IPS-20b (cell line): ENCODE measurements at regions not wholly inside any gene's neighbourhood (a gene's known extent, or its start where the extent isn't known, plus 50 kb on each side); places are given as distances from the start of the nearest gene placed in this dataset.

Experiments used
- H3K27ac ChIP-seq: one replicate; pipeline ENCODE4 v1.5.1; 2013; ENCODE audit warnings: low read length
- H3K27me3 ChIP-seq: 2 replicates; pipeline ENCODE4 v1.6.1; 2013; ENCODE audit warnings: mild to moderate bottlenecking, low read length, inconsistent platforms; ENCODE audit not compliant: insufficient read depth
- H3K36me3 ChIP-seq: 2 replicates; pipeline ENCODE4 v1.6.1; 2013; ENCODE audit warnings: low read depth, mild to moderate bottlenecking, inconsistent platforms, low read length, moderate library complexity; ENCODE audit not compliant: insufficient read depth
- H3K4me1 ChIP-seq: 2 replicates; pipeline ENCODE4 v1.6.1; 2013; ENCODE audit warnings: mild to moderate bottlenecking, control low read depth, inconsistent platforms, low read length, moderate library complexity; ENCODE audit not compliant: insufficient read depth
- H3K4me3 ChIP-seq: 2 replicates; pipeline ENCODE4 v1.5.1; 2013; ENCODE audit warnings: mild to moderate bottlenecking, low read length, inconsistent platforms
- H3K9ac ChIP-seq: 2 replicates; pipeline ENCODE4 v1.6.1; 2013; ENCODE audit warnings: low read depth, mild to moderate bottlenecking, inconsistent platforms, low read length, moderate library complexity
- H3K9me3 ChIP-seq: 2 replicates; pipeline ENCODE4 v1.6.1; 2013; ENCODE audit warnings: mild to moderate bottlenecking, low read depth, low read length, inconsistent platforms; ENCODE audit not compliant: insufficient read depth

DNA sequence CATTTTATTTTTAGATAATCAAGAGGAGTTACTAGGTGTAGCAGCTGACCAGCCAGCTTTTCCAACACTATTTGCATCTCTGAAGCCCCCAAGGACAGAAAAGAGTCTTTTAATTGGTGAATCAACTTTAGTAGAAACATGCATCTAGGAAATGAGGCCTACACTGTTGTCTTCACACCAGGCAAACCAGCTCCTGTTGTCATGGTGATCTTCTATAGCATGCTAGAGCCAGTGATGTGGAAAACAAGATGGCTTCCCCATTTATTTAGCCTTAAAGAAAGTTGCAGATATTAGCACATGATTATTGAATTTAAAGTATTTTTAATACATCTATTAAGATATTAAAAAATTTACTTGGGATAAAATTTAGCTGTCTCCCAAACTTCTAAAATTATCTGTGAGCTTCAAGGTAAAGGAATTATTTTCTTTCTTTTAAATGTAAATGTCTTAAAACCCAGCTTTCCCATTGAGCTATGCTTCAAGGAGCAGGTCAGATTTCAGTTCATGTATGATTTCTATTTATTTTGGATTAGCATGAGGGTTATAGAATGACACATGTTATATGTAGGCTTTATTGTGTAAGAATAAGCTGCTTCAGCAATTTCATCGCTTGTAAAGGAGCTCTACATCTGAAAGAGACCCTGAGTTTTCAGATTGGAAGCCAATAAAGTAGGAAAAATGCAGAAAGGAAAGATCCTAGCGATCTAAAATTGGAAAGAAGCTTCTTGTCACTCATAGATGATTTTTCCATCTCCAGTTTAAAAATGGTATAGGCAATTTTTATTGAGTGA is 564.9 kb upstream of the CITED2 start:
- no peaks in the 10 kb centered on the region for H3K36me3 ChIP-seq
- no peaks in the 10 kb centered on the region for H3K9me3 ChIP-seq
- H3K4me1 ChIP-seq = peaks cover 27% of the 10 kb centered on the region; the same call in 1 of the 2 replicates
- no peak overlapping the region; the same call in 1 of the 2 replicates for H3K9ac ChIP-seq
- H3K27me3 ChIP-seq = no peaks in the 10 kb centered on the region
- H3K4me3 ChIP-seq = no peak overlapping the region
- peak overlapping the region; percentile 76 for H3K27ac ChIP-seq

DNA sequence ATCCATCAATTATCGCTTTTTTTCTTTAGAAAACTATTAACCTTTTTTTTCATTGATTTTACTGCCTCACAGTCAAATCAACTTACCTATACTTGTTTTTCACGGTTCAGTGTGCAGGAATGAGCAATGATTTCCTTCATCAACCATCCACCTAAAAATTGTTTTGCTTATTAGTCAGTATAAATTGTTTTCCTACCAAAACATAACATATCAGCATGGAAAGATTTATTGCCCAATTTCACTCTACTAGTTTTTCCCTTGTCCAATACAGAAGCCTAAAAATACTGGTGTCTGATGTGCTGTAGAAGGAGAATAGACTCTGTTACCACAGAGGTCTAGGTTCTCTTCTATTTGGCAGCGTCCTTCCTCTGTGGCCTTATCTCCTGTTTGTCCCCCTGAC is 558.2 kb upstream of the CITED2 start:
- Histone ChIP-seq H3K9ac (no peak overlapping the region), H3K36me3 (no peaks in the 10 kb centered on the region), H3K9me3 (no peaks in the 10 kb centered on the region), H3K27ac (no peak overlapping the region), H3K27me3 (no peaks in the 10 kb centered on the region), H3K4me1 (peaks cover 3% of the 10 kb centered on the region; the same call in 1 of the 2 replicates), H3K4me3 (no peak overlapping the region)

- peaks cover 3% of the 10 kb centered on the region; the same call in 1 of the 2 replicates for H3K4me1 ChIP-seq
- no peaks in the 10 kb centered on the region for H3K9me3 ChIP-seq
- no peaks in the 10 kb centered on the region for H3K27me3 ChIP-seq
- no peak overlapping the region for H3K9ac ChIP-seq
- H3K27ac ChIP-seq = no peak overlapping the region
- H3K4me3 ChIP-seq = no peak overlapping the region
- no peaks in the 10 kb centered on the region for H3K36me3 ChIP-seq
Measured at GRCh38 chr6:139931747-139932146, 557.3 kb upstream of the CITED2 start.

GRCh38 chr6:139927742-139928305 is 553.4 kb upstream of the CITED2 start:
- H3K9me3 ChIP-seq = no peaks in the 10 kb centered on the region
- no peak overlapping the region for H3K27ac ChIP-seq
- no peak overlapping the region for H3K9ac ChIP-seq
- H3K36me3 ChIP-seq = no peaks in the 10 kb centered on the region
- no peaks in the 10 kb centered on the region for H3K27me3 ChIP-seq
- H3K4me1 ChIP-seq = peaks cover 3% of the 10 kb centered on the region; the same call in 1 of the 2 replicates
- H3K4me3 ChIP-seq = no peak overlapping the region

GRCh38 chr6:139927236-139927635 is 552.8 kb upstream of the CITED2 start:
- Histone ChIP-seq H3K9me3 (no peaks in the 10 kb centered on the region), H3K27me3 (no peaks in the 10 kb centered on the region), H3K4me3 (no peak overlapping the region), H3K27ac (no peak overlapping the region), H3K36me3 (no peaks in the 10 kb centered on the region), H3K9ac (no peak overlapping the region), H3K4me1 (peaks cover 3% of the 10 kb centered on the region; the same call in 1 of the 2 replicates)

GRCh38 chr6:139926711-139927110 is 552.3 kb upstream of the CITED2 start:
- no peak overlapping the region for H3K27ac ChIP-seq
- no peaks in the 10 kb centered on the region for H3K9me3 ChIP-seq
- H3K4me1 ChIP-seq = no peaks in the 10 kb centered on the region; the same call in 1 of the 2 replicates
- H3K4me3 ChIP-seq = no peak overlapping the region
- no peaks in the 10 kb centered on the region for H3K27me3 ChIP-seq
- no peaks in the 10 kb centered on the region for H3K36me3 ChIP-seq
- no peak overlapping the region for H3K9ac ChIP-seq

DNA sequence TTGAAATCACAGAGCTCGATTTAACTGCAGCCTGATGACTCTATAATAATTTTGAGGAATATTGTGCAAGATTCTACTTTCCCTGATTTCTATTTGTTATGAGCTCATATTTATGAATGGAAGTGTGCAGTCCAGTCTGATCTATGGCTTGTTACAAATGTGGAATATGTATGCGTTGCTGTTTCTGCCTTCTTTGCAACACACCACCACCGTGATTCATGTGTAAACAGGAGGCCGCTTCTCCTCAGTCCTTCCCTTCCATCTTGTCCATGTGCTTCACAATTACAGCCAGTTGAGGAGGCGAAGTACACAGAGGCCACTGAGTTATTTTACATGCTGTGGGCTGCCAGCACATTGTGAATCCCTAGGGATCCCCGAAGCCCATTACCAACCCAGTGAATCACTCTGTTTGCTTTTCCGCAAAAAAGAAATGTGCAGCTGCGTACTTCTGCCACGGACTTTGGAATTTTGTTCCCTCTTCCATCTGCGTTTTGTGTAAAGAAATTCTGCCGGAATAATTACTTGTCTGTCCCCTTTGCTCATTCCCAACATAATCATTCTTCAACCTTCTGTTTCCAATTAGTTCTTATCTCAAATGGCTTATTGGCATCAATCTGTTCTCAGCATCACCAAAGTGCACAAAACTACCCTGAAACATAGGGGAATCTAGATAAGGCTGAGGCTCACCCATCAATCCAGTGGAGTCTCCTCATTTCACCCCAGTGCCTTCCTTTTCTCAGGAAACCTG is 551.6 kb upstream of the CITED2 start:
- H3K27ac ChIP-seq = no peak overlapping the region
- no peaks in the 10 kb centered on the region for H3K36me3 ChIP-seq
- H3K27me3 ChIP-seq = no peaks in the 10 kb centered on the region
- H3K9ac ChIP-seq = no peak overlapping the region
- no peaks in the 10 kb centered on the region for H3K9me3 ChIP-seq
- H3K4me3 ChIP-seq = no peak overlapping the region
- no peaks in the 10 kb centered on the region for H3K4me1 ChIP-seq

DNA sequence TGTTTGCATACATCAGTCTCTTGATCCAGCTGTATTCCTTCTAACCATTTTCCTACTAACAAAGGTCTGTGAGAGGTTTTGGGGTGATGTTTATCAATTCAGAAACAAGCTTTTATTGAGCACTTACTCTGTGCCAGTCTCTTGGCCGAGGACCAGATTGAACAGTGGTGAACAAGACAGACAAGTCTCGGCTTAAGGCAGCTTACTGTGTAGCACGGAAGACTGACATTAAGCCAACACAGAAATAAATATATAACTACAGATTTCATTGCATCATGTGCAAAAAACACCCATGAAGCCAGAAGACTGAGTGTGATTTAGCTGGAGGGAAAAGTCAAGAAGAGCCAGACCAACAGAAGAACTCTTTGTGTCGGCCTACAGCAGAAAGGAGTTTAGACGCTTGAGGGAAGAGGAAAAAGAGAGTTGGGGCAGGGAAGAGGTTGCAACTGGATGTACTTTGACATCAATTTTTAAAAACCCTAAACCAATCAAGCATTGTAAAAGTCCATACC is 549.6 kb upstream of the CITED2 start:
- no peaks in the 10 kb centered on the region for H3K36me3 ChIP-seq
- no peak overlapping the region for H3K4me3 ChIP-seq
- H3K9me3 ChIP-seq = no peaks in the 10 kb centered on the region
- H3K27ac ChIP-seq = no peak overlapping the region
- H3K9ac ChIP-seq = no peak overlapping the region
- no peaks in the 10 kb centered on the region for H3K27me3 ChIP-seq
- H3K4me1 ChIP-seq = peaks cover 7% of the 10 kb centered on the region; the same call in 1 of the 2 replicates

- no peaks in the 10 kb centered on the region for H3K36me3 ChIP-seq
- no peaks in the 10 kb centered on the region for H3K9me3 ChIP-seq
- no peak overlapping the region for H3K4me3 ChIP-seq
- H3K9ac ChIP-seq = no peak overlapping the region
- H3K27ac ChIP-seq = no peak overlapping the region
- no peaks in the 10 kb centered on the region for H3K27me3 ChIP-seq
- H3K4me1 ChIP-seq = peaks cover 12% of the 10 kb centered on the region; the same call in 1 of the 2 replicates
Measured at GRCh38 chr6:139922236-139922635, 547.8 kb upstream of the CITED2 start.

- Histone ChIP-seq H3K4me1 (peaks cover 12% of the 10 kb centered on the region; the same call in 1 of the 2 replicates), H3K27ac (no peak overlapping the region), H3K9ac (no peak overlapping the region), H3K9me3 (no peaks in the 10 kb centered on the region), H3K27me3 (no peaks in the 10 kb centered on the region), H3K36me3 (no peaks in the 10 kb centered on the region), H3K4me3 (no peak overlapping the region)
Measured at GRCh38 chr6:139920776-139921100, 546.3 kb upstream of the CITED2 start.

GRCh38 chr6:139920027-139920775 is 545.8 kb upstream of the CITED2 start:
- Histone ChIP-seq H3K27ac (peak overlapping the region; percentile 14), H3K27me3 (no peaks in the 10 kb centered on the region), H3K9ac (no peak overlapping the region), H3K36me3 (no peaks in the 10 kb centered on the region), H3K4me1 (peaks cover 12% of the 10 kb centered on the region; the same call in 1 of the 2 replicates), H3K4me3 (no peak overlapping the region), H3K9me3 (no peaks in the 10 kb centered on the region)
